OCI-LY1 (cell line): ENCODE measurements at regions not wholly inside any gene's neighbourhood (a gene's known extent, or its start where the extent isn't known, plus 50 kb on each side); places are given as distances from the start of the nearest gene placed in this dataset.

Experiments
- H2AFZ ChIP-seq: fragments of 200-600 bp; sonication (generic), shearing (Covaris generic); 2 replicates; pipeline ENCODE4 v1.6.0; 2014; ENCODE audit warnings: antibody characterized with exemption, mild to moderate bottlenecking, low read length
- H3F3A ChIP-seq: fragments of 200-600 bp; sonication (generic), shearing (Covaris generic); 2 replicates; pipeline ENCODE4 v1.6.0; 2014; ENCODE audit warnings: mild to moderate bottlenecking, antibody characterized with exemption, low read length, moderate library complexity; ENCODE audit not compliant: insufficient read depth
- H3K27ac ChIP-seq: fragments of 200-600 bp; sonication (generic); 2 replicates; pipeline ENCODE4 v1.5.1; 2014; ENCODE audit warnings: low read length, mixed run types, mild to moderate bottlenecking, low read depth; ENCODE audit not compliant: poor library complexity, severe bottlenecking
- H3K27me3 ChIP-seq: fragments of 200-600 bp; sonication (generic); 2 replicates; pipeline ENCODE4 v1.6.0; 2014; ENCODE audit warnings: antibody characterized with exemption, mild to moderate bottlenecking, low read length, moderate library complexity; ENCODE audit not compliant: insufficient read depth
- H3K36me3 ChIP-seq: fragments of 200-600 bp; sonication (generic); 2 replicates; pipeline ENCODE4 v1.6.1; 2014; ENCODE audit warnings: mild to moderate bottlenecking, antibody characterized with exemption, low read length, moderate library complexity, mixed read lengths; ENCODE audit not compliant: insufficient read depth
- H3K4me1 ChIP-seq: fragments of 200-600 bp; sonication (generic); 2 replicates; pipeline ENCODE4 v1.5.1; 2014; ENCODE audit warnings: mild to moderate bottlenecking, low read length, moderate library complexity; ENCODE audit not compliant: insufficient read depth, severe bottlenecking
- H3K4me2 ChIP-seq: fragments of 200-600 bp; sonication (generic), shearing (Covaris generic); 2 replicates; pipeline ENCODE4 v1.6.1; 2014; ENCODE audit warnings: low read length
- H3K4me3 ChIP-seq: fragments of 200-600 bp; sonication (generic); 2 replicates; pipeline ENCODE4 v1.5.1; 2014; ENCODE audit warnings: low read length, low read depth, mild to moderate bottlenecking, mixed read lengths; ENCODE audit not compliant: poor library complexity, severe bottlenecking
- H3K79me2 ChIP-seq: fragments of 200-600 bp; shearing (Covaris generic); 2 replicates; pipeline ENCODE4 v1.6.1; 2016; ENCODE audit warnings: mixed run types, low read length, mixed read lengths; ENCODE audit not compliant: insufficient read depth
- H3K9ac ChIP-seq: fragments of 200-600 bp; sonication (generic), shearing (Covaris generic); 2 replicates; pipeline ENCODE4 v1.6.1; 2014; ENCODE audit warnings: mild to moderate bottlenecking, low read length, mixed read lengths
- H3K9me2 ChIP-seq: fragments of 200-600 bp; sonication (generic), shearing (Covaris generic); 2 replicates; pipeline ENCODE4 v1.6.1; 2014; ENCODE audit warnings: low read depth, mild to moderate bottlenecking, low read length, mixed read lengths
- H3K9me3 ChIP-seq: fragments of 200-600 bp; shearing (Covaris generic); 2 replicates; pipeline ENCODE4 v1.6.1; 2014; ENCODE audit warnings: low read length, mixed read lengths
- H4K20me1 ChIP-seq: fragments of 200-600 bp; sonication (generic), shearing (Covaris generic); 2 replicates; pipeline ENCODE4 v1.6.0; 2016; ENCODE audit warnings: mild to moderate bottlenecking, low read length; ENCODE audit not compliant: insufficient read depth
- EZH2 ChIP-seq: fragments of 200-600 bp; sonication (generic), shearing (Covaris generic); IDR thresholded peaks from 2 replicates; pipeline ENCODE4 v1.8.0; 2017; ENCODE audit warnings: borderline replicate concordance, mixed run types, mild to moderate bottlenecking, antibody characterized with exemption, low read length, moderate library complexity, mixed read lengths
- TF ChIP-seq, protein P1 (sequence below): fragments of 200-600 bp; sonication (generic), shearing (Covaris generic); IDR thresholded peaks from 2 replicates; pipeline ENCODE4 v1.5.1; 2017; ENCODE audit warnings: mild to moderate bottlenecking, antibody characterized with exemption, low read length, moderate library complexity, mixed read lengths

DNA sequence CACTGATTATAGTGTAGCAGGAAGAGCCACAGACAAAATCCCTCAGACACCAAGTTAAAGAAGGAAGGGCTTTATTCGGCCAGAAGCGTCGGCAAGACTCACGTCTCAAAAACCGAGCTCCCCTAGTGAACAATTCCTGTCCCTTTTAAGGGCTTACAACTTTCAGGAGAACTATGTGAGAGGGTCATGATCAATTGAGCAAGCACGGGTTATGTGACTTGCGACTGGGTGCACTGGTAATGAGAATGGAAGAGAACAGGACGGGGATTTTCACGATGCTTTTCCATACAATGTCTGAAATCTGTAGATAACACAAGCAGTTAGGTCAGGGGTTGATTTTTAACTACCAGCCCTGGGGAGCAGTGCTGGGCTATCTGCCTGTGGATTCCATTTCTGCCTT lies 116.7 kb downstream of the MFAP3L start:
- Histone ChIP-seq H3K27me3 (no peaks in the 10 kb centered on the region), H3K27ac (no peak overlapping the region)

DNA sequence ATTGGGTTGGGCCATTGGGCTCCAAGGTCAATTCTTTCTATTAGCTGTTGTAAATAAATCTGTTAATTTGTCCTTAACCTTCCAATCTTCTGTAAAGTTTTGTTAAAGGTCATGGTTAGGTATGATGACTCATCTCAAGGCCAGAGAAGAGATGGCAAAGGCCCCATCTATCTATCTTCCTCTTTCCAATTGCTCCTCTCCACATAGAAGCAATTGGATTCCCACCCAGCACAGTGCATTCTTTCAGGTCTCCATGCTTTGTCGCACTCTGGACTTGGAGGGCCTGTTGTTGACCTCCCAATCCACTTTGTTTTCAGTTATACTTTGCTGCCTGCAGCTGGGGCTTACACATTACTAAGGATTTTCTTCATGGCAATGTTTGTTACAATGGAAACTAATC lies 118.5 kb downstream of the MFAP3L start:
- no peaks in the 10 kb centered on the region for H3K9me3 ChIP-seq
- no peaks in the 10 kb centered on the region for H3K36me3 ChIP-seq
- H3K79me2 ChIP-seq, result no peaks in the 10 kb centered on the region
- H2AFZ ChIP-seq, result no peak overlapping the region
- H3K9me2 ChIP-seq, result no peaks in the 10 kb centered on the region
- H3K9ac ChIP-seq, result no peak overlapping the region
- H4K20me1 ChIP-seq, result no peaks in the 10 kb centered on the region
- no peak overlapping the region for H3K27ac ChIP-seq
- no peaks in the 10 kb centered on the region for H3K4me1 ChIP-seq
- no peak overlapping the region for H3K4me3 ChIP-seq
- TF ChIP-seq EZH2, result no peak
- TF ChIP-seq, protein P1, sequence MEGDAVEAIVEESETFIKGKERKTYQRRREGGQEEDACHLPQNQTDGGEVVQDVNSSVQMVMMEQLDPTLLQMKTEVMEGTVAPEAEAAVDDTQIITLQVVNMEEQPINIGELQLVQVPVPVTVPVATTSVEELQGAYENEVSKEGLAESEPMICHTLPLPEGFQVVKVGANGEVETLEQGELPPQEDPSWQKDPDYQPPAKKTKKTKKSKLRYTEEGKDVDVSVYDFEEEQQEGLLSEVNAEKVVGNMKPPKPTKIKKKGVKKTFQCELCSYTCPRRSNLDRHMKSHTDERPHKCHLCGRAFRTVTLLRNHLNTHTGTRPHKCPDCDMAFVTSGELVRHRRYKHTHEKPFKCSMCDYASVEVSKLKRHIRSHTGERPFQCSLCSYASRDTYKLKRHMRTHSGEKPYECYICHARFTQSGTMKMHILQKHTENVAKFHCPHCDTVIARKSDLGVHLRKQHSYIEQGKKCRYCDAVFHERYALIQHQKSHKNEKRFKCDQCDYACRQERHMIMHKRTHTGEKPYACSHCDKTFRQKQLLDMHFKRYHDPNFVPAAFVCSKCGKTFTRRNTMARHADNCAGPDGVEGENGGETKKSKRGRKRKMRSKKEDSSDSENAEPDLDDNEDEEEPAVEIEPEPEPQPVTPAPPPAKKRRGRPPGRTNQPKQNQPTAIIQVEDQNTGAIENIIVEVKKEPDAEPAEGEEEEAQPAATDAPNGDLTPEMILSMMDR, result no peak
- H3F3A ChIP-seq, result no peaks in the 10 kb centered on the region
- H3K27me3 ChIP-seq, result no peaks in the 10 kb centered on the region
- no peak overlapping the region for H3K4me2 ChIP-seq

More for the DNA sequence above, 116.7 kb downstream of the MFAP3L start:
- Histone ChIP-seq H3K4me2 (no peak overlapping the region), H3K4me1 (no peaks in the 10 kb centered on the region), H2AFZ (no peak overlapping the region), H3K9me3 (no peaks in the 10 kb centered on the region), H3F3A (no peaks in the 10 kb centered on the region), H3K9me2 (no peaks in the 10 kb centered on the region), H3K36me3 (no peaks in the 10 kb centered on the region), H4K20me1 (no peaks in the 10 kb centered on the region), H3K79me2 (no peaks in the 10 kb centered on the region), H3K9ac (no peak overlapping the region), H3K4me3 (no peak overlapping the region)
- TF ChIP-seq, protein P1, result no peak
- no peak for TF ChIP-seq EZH2

DNA sequence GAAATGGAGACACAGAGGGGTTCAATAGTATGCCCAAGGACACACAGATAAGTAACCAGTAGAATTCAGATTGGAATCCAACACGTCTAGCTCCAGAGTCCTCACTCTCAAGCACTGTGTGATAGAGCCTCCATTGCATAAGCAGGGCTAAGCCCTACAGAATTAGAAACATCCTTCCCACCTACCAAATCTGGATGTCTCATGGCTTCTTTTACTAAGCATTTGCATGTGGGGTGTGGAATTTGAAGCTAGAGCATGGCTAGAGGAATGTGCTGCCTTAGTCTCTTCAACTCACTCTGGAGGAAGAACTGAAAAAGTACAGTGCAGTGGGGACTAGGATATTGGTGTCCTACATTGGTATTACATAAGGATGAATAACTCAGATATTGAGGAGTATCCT lies 119.4 kb downstream of the MFAP3L start:
- Histone ChIP-seq H3K9me3 (no peaks in the 10 kb centered on the region), H2AFZ (no peak overlapping the region), H3K27me3 (no peaks in the 10 kb centered on the region), H3K27ac (no peak overlapping the region), H3K4me3 (no peak overlapping the region), H3K9ac (no peak overlapping the region), H3F3A (no peaks in the 10 kb centered on the region), H3K4me2 (no peak overlapping the region), H3K36me3 (no peaks in the 10 kb centered on the region), H3K9me2 (no peaks in the 10 kb centered on the region), H3K79me2 (no peaks in the 10 kb centered on the region), H4K20me1 (no peaks in the 10 kb centered on the region), H3K4me1 (no peaks in the 10 kb centered on the region)
- no peak for TF ChIP-seq EZH2
- TF ChIP-seq, protein P1, result no peak
